K562 (cell line): ENCODE measurements at regions not wholly inside any gene's neighbourhood (a gene's known extent, or its start where the extent isn't known, plus 50 kb on each side); places are given as distances from the start of the nearest gene placed in this dataset.

ENCODE experiments used
- ATAC-seq: fragments of 200-7000 bp; cut with Tn5 transposase; 3 replicates; pipeline ENCODE4 v1.9.1; 2020; ENCODE audit warnings: moderate library complexity
- BruUV-seq: library from RNA; stranded (reverse); fragments of 400-500 nt; replicated peaks from 2 replicates; lab custom pipeline; 2021; lab: Mats Ljungman, UMichigan
- CTCF ChIA-PET: fragments of 300-600 bp; formaldehyde crosslinking; extraction: SDS; loops from one replicate; lab custom pipeline; 2021; ENCODE audit warnings: low intra/inter-chr PET ratio; lab: Yijun Ruan, JAX
- POLR2A ChIA-PET: fragments of 300-600, 350-650 bp; sonication (Branson Sonifier 250); formaldehyde crosslinking; extraction: SDS; loops from one replicate; lab custom pipeline; 2021; ENCODE audit warnings: antibody characterized with exemption, inconsistent platforms; lab: Yijun Ruan, JAX
- DNase-seq, 4 experiments: peaks; one replicate each; pipeline versions ENCODE4 v3.0.0 to v3.0.0-alpha.2; 2011 to 2018; ENCODE audit warnings: low spot score in 3 of 4, mixed read lengths in 3 of 4; ENCODE audit errors: extremely low read depth in 1 of 4
- FAIRE-seq: peaks from 2 replicates; lab custom pipeline; 2011; peaks lifted over from hg19 to GRCh38; lab: Jason Lieb, UNC
- H2AFZ ChIP-seq: 2 replicates; pipeline ENCODE4 v1.6.0; 2011; ENCODE audit warnings: low read depth, low read length, control low read depth, inconsistent platforms
- H3K27ac ChIP-seq: fragments of 200-600 bp; 3 replicates; pipeline ENCODE4 v1.8.0; 2011; ENCODE audit warnings: low read depth, mild to moderate bottlenecking, control low read depth, inconsistent platforms, low read length, moderate library complexity, mixed read lengths; ENCODE audit errors: extremely low read depth
- H3K27me3 ChIP-seq, 2 experiments: fragments of 300-600 bp in 1 of 2; 2 replicates in 1 of 2; 3 replicates in 1 of 2; pipeline versions ENCODE4 v1.6.0 to v1.8.0; 2011; ENCODE audit warnings: inconsistent platforms in 2 of 2, low read length in 2 of 2, mild to moderate bottlenecking in 1 of 2, mixed read lengths in 1 of 2, moderate library complexity in 1 of 2; ENCODE audit not compliant: control insufficient read depth in 2 of 2, insufficient read depth in 2 of 2
- H3K36me3 ChIP-seq: fragments of 300-600 bp; 3 replicates; pipeline ENCODE4 v1.8.0; 2011; ENCODE audit warnings: mild to moderate bottlenecking, low read length, inconsistent platforms; ENCODE audit not compliant: control insufficient read depth, insufficient read depth
- H3K4me1 ChIP-seq, 2 experiments: fragments of 200-600 bp in 1 of 2; replicated peaks in 1 of 2; 2 replicates in 1 of 2; 3 replicates in 1 of 2; pipeline versions ENCODE4 v1.5.1 to v1.8.0; 2011; ENCODE audit warnings: inconsistent platforms in 2 of 2, low read length in 2 of 2, mild to moderate bottlenecking in 1 of 2, mixed read lengths in 1 of 2, moderate library complexity in 1 of 2; ENCODE audit not compliant: control insufficient read depth in 2 of 2, insufficient read depth in 2 of 2
- H3K4me2 ChIP-seq: 2 replicates; pipeline ENCODE4 v1.6.1; 2011; ENCODE audit warnings: low read length, control low read depth, inconsistent platforms, mixed read lengths; ENCODE audit not compliant: insufficient read depth
- H3K4me3 ChIP-seq: fragments of 200-600 bp; sonication (generic), shearing (Covaris generic); 2 replicates; pipeline ENCODE4 v1.5.1; 2016; ENCODE audit warnings: control low read depth, inconsistent platforms
- H3K79me2 ChIP-seq: fragments of 200-600 bp; 3 replicates; pipeline ENCODE4 v1.8.0; 2011; ENCODE audit warnings: low read length, inconsistent platforms; ENCODE audit not compliant: control insufficient read depth, insufficient read depth
- H3K9ac ChIP-seq, 2 experiments: 2 replicates each; pipeline versions ENCODE4 v1.6.0 to v1.6.1; 2011; ENCODE audit warnings: low read depth in 2 of 2, low read length in 2 of 2, control low read depth in 1 of 2, inconsistent platforms in 1 of 2, mild to moderate bottlenecking in 1 of 2, mixed read lengths in 1 of 2; ENCODE audit not compliant: insufficient read depth in 1 of 2
- H3K9me1 ChIP-seq: one replicate; pipeline ENCODE4 v1.6.0; 2011; ENCODE audit warnings: inconsistent platforms, mild to moderate bottlenecking, low read length, moderate library complexity; ENCODE audit not compliant: control insufficient read depth, insufficient read depth
- H3K9me3 ChIP-seq: replicated peaks from 2 replicates; pipeline ENCODE4 v1.5.1; 2011; ENCODE audit warnings: low read depth, low read length, inconsistent platforms; ENCODE audit not compliant: control insufficient read depth, insufficient read depth
- H4K20me1 ChIP-seq: replicated peaks from 2 replicates; pipeline ENCODE4 v1.6.1; 2011; ENCODE audit warnings: low read length, inconsistent platforms, mixed read lengths; ENCODE audit not compliant: control insufficient read depth, insufficient read depth
- MTA3 ChIP-seq: fragments of 450-650 bp; formaldehyde crosslinking; IDR thresholded peaks from 2 replicates; pipeline ENCODE4 v1.6.1; 2017; ENCODE audit warnings: mild to moderate bottlenecking, borderline replicate concordance
- RNF2 ChIP-seq: sonication (generic); IDR thresholded peaks from 2 replicates; pipeline ENCODE4 v1.6.1; 2016
- WGBS: fragments of 100-300 bp; shearing (Covaris generic); methylation state at CpG from one replicate; pipeline ENCODE4 v1.1.6; 2016; ENCODE audit warnings: low coverage, mixed read lengths; ENCODE audit not compliant: insufficient coverage; ENCODE audit errors: missing lambda C conversion rate; 5-methylcytosine and 5-hydroxymethylcytosine counted together
- in situ Hi-C: fragments of 300-500 bp; cut with MboI; formaldehyde crosslinking; loops from 4 replicates; pipeline ENCODE4 v1.15.0; 2018; ENCODE audit warnings: inconsistent platforms, mixed read lengths
- intact Hi-C: fragments of 100-400 bp; cut with micrococcal nuclease; formaldehyde crosslinking; loops from 2 replicates; pipeline ENCODE4 v1.14.2; 2022
- TF ChIP-seq, protein P1 (sequence below), 2 experiments: fragments of 450-650 bp in 1 of 2; sonication (generic) in 1 of 2; formaldehyde crosslinking in 1 of 2; IDR thresholded peaks; 2 replicates each; pipeline versions ENCODE4 v1.7.1 to v1.9.0; 2016 to 2022; ENCODE audit warnings: inconsistent platforms in 1 of 2, mild to moderate bottlenecking in 1 of 2, missing genetic modification reagents in 1 of 2
- TF ChIP-seq, protein P2 (sequence below), 2 experiments: fragments of 250-450 bp in 1 of 2; fragments of 450-650 bp in 1 of 2; sonication (Bioruptor Pico) in 1 of 2; IDR thresholded peaks; 2 replicates each; pipeline versions ENCODE4 v1.6.1 to v1.8.0; 2016 to 2021; ENCODE audit warnings: mild to moderate bottlenecking in 2 of 2, moderate library complexity in 2 of 2, missing compliant biosample characterization in 1 of 2, missing genetic modification characterization in 1 of 2
- TF ChIP-seq, protein P3 (sequence below): fragments of 250-450 bp; sonication (Bioruptor Pico); IDR thresholded peaks from 2 replicates; pipeline ENCODE4 v1.4.0; 2020; ENCODE audit warnings: mild to moderate bottlenecking, moderate library complexity, borderline replicate concordance

DNA sequence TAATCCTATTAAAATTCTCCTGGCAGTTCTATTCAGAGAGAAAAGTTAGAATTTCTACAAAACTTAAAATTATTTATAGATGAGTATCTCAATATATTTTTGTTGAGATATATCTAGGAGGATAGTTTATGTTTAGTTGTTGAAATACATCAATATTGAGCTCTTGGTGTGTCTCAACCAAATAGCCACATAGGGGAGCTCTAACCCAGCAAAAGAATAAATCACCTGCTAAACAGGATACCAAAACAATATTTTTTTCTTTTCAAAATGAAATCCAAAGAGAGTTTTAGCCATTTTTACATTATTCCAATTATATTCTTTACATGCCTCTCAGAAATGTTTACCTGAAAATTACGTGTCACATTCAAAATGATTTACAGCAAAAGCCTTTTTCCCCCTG, 954.7 kb downstream of the SLITRK6 start:
- no peak overlapping the region for H3K27ac ChIP-seq
- H3K9me3 ChIP-seq, result no peaks in the 10 kb centered on the region
- no peaks in the 10 kb centered on the region for H3K4me1 ChIP-seq
- no TSS peak for BruUV-seq
- H3K4me2 ChIP-seq, result no peak overlapping the region
- 0% methylated on average over 1 of the region's 1 CpG for WGBS
- in situ Hi-C loops, result no loop called here
- ATAC-seq, result no peak
- H3K9me1 ChIP-seq, result no peaks in the 10 kb centered on the region
- ChIA-PET CTCF (no interaction called here), POLR2A (no interaction called here)
- no peaks in the 10 kb centered on the region for H3K79me2 ChIP-seq
- no peaks in the 10 kb centered on the region for H3K27me3 ChIP-seq
- H3K4me3 ChIP-seq, result no peak overlapping the region
- no peak overlapping the region for H3K9ac ChIP-seq
- H4K20me1 ChIP-seq, result no peaks in the 10 kb centered on the region
- FAIRE-seq, result no peak
- intact Hi-C loops, result no loop called here
- DNase-seq, result no peak
- H2AFZ ChIP-seq, result no peak overlapping the region
- no peaks in the 10 kb centered on the region for H3K36me3 ChIP-seq
- TF ChIP-seq, protein P1, sequence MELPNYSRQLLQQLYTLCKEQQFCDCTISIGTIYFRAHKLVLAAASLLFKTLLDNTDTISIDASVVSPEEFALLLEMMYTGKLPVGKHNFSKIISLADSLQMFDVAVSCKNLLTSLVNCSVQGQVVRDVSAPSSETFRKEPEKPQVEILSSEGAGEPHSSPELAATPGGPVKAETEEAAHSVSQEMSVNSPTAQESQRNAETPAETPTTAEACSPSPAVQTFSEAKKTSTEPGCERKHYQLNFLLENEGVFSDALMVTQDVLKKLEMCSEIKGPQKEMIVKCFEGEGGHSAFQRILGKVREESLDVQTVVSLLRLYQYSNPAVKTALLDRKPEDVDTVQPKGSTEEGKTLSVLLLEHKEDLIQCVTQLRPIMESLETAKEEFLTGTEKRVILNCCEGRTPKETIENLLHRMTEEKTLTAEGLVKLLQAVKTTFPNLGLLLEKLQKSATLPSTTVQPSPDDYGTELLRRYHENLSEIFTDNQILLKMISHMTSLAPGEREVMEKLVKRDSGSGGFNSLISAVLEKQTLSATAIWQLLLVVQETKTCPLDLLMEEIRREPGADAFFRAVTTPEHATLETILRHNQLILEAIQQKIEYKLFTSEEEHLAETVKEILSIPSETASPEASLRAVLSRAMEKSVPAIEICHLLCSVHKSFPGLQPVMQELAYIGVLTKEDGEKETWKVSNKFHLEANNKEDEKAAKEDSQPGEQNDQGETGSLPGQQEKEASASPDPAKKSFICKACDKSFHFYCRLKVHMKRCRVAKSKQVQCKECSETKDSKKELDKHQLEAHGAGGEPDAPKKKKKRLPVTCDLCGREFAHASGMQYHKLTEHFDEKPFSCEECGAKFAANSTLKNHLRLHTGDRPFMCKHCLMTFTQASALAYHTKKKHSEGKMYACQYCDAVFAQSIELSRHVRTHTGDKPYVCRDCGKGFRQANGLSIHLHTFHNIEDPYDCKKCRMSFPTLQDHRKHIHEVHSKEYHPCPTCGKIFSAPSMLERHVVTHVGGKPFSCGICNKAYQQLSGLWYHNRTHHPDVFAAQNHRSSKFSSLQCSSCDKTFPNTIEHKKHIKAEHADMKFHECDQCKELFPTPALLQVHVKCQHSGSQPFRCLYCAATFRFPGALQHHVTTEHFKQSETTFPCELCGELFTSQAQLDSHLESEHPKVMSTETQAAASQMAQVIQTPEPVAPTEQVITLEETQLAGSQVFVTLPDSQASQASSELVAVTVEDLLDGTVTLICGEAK (IDR thresholded peaks at IDR 0.05), result no peak
- TF ChIP-seq, protein P1 (CRISPR knock-in tag; IDR thresholded peaks at IDR 0.05), result no peak
- TF ChIP-seq, protein P2, sequence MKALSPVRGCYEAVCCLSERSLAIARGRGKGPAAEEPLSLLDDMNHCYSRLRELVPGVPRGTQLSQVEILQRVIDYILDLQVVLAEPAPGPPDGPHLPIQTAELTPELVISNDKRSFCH (CRISPR knock-in tag; IDR thresholded peaks at IDR 0.05), result no peak
- TF ChIP-seq, protein P2 (tag; IDR thresholded peaks at IDR 0.05), result no peak
- TF ChIP-seq RNF2, result no peak
- TF ChIP-seq, protein P3, sequence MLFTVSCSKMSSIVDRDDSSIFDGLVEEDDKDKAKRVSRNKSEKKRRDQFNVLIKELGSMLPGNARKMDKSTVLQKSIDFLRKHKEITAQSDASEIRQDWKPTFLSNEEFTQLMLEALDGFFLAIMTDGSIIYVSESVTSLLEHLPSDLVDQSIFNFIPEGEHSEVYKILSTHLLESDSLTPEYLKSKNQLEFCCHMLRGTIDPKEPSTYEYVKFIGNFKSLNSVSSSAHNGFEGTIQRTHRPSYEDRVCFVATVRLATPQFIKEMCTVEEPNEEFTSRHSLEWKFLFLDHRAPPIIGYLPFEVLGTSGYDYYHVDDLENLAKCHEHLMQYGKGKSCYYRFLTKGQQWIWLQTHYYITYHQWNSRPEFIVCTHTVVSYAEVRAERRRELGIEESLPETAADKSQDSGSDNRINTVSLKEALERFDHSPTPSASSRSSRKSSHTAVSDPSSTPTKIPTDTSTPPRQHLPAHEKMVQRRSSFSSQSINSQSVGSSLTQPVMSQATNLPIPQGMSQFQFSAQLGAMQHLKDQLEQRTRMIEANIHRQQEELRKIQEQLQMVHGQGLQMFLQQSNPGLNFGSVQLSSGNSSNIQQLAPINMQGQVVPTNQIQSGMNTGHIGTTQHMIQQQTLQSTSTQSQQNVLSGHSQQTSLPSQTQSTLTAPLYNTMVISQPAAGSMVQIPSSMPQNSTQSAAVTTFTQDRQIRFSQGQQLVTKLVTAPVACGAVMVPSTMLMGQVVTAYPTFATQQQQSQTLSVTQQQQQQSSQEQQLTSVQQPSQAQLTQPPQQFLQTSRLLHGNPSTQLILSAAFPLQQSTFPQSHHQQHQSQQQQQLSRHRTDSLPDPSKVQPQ, result no peak
- no peak for TF ChIP-seq MTA3
